Mesothelial cell of epicardium (in vitro differentiated cells): ENCODE measurements at regions not wholly inside any gene's neighbourhood (a gene's known extent, or its start where the extent isn't known, plus 50 kb on each side); places are given as distances from the start of the nearest gene placed in this dataset.
"Not testable (repeated sequence)": the region's sequence is repeated elsewhere in the genome, so short reads cannot be mapped to it uniquely, and the experiment has no call there.

ENCODE experiments used
- DNase-seq, 2 experiments: peaks; one replicate each; pipeline ENCODE4 v3.0.0; 2021; ENCODE audit warnings: low spot score in 2 of 2; ENCODE audit not compliant: unreplicated experiment in 2 of 2
- H3K27ac Mint-ChIP-seq: 2 replicates; pipeline ENCODE4 v1.8.0; 2021; ENCODE audit warnings: mixed read lengths
- H3K27me3 Mint-ChIP-seq: 2 replicates; pipeline ENCODE4 v1.8.0; 2021; ENCODE audit warnings: low read depth, mixed read lengths
- H3K36me3 Mint-ChIP-seq: 2 replicates; pipeline ENCODE4 v1.8.0; 2021; ENCODE audit warnings: mixed read lengths
- H3K4me1 Mint-ChIP-seq: 2 replicates; pipeline ENCODE4 v1.8.0; 2021; ENCODE audit warnings: mixed read lengths
- H3K4me3 Mint-ChIP-seq: 2 replicates; pipeline ENCODE4 v1.8.0; 2021; ENCODE audit warnings: mild to moderate bottlenecking, moderate library complexity, mixed read lengths
- H3K9me3 Mint-ChIP-seq: 2 replicates; pipeline ENCODE4 v1.8.0; 2021; ENCODE audit warnings: mixed read lengths
- CTCF ChIP-seq: fragments of 200-600 bp; sonication (generic); IDR thresholded peaks from one replicate; pipeline ENCODE4 v1.5.0; 2021; ENCODE audit warnings: antibody characterized with exemption; ENCODE audit not compliant: unreplicated experiment

- H3K27ac Mint-ChIP-seq: no peak overlapping the region
- H3K27me3 Mint-ChIP-seq: no peaks in the 10 kb centered on the region
- H3K9me3 Mint-ChIP-seq: no peaks in the 10 kb centered on the region
- TF ChIP-seq CTCF: no peak
- no peaks in the 10 kb centered on the region for H3K36me3 Mint-ChIP-seq
- no peak for DNase-seq
- H3K4me3 Mint-ChIP-seq: no peak overlapping the region
- peaks cover 5% of the 10 kb centered on the region for H3K4me1 Mint-ChIP-seq
Observed at GRCh38 chr3:101138817-101139216, 145.6 kb upstream of the ABI3BP start.

GRCh38 chr3:101134331-101134730 is 141.1 kb upstream of the ABI3BP start:
- TF ChIP-seq CTCF: no peak
- peaks cover 7% of the 10 kb centered on the region for H3K27me3 Mint-ChIP-seq
- DNase-seq: no peak
- no peak overlapping the region for H3K27ac Mint-ChIP-seq
- no peaks in the 10 kb centered on the region for H3K36me3 Mint-ChIP-seq
- peaks cover 4% of the 10 kb centered on the region for H3K9me3 Mint-ChIP-seq
- H3K4me3 Mint-ChIP-seq: no peak overlapping the region
- no peaks in the 10 kb centered on the region for H3K4me1 Mint-ChIP-seq

- DNase-seq: no peak
- no peaks in the 10 kb centered on the region for H3K36me3 Mint-ChIP-seq
- no peak overlapping the region for H3K4me3 Mint-ChIP-seq
- H3K4me1 Mint-ChIP-seq: no peaks in the 10 kb centered on the region
- no peak overlapping the region for H3K27ac Mint-ChIP-seq
- H3K9me3 Mint-ChIP-seq: peaks cover 4% of the 10 kb centered on the region
- peaks cover 8% of the 10 kb centered on the region for H3K27me3 Mint-ChIP-seq
- TF ChIP-seq CTCF: no peak
Observed at GRCh38 chr3:101133652-101134051, 140.4 kb upstream of the ABI3BP start.

- H3K4me3 Mint-ChIP-seq, DNase-seq, H3K27ac Mint-ChIP-seq, H3K36me3 Mint-ChIP-seq, H3K27me3 Mint-ChIP-seq, H3K9me3 Mint-ChIP-seq, H3K4me1 Mint-ChIP-seq: not testable (repeated sequence)
Observed at GRCh38 chr3:101133197-101133596, 140.0 kb upstream of the ABI3BP start.

GRCh38 chr3:101131767-101132166 is 138.5 kb upstream of the ABI3BP start:
- no peak overlapping the region for H3K27ac Mint-ChIP-seq
- peaks cover 4% of the 10 kb centered on the region for H3K9me3 Mint-ChIP-seq
- H3K4me1 Mint-ChIP-seq: no peaks in the 10 kb centered on the region
- no peak overlapping the region for H3K4me3 Mint-ChIP-seq
- TF ChIP-seq CTCF: no peak
- no peak for DNase-seq
- H3K27me3 Mint-ChIP-seq: peaks cover 18% of the 10 kb centered on the region
- no peaks in the 10 kb centered on the region for H3K36me3 Mint-ChIP-seq

GRCh38 chr3:101128786-101129185 is 135.6 kb upstream of the ABI3BP start:
- Mint-ChIP-seq H3K36me3 (no peaks in the 10 kb centered on the region), H3K9me3 (peaks cover 4% of the 10 kb centered on the region), H3K27me3 (peaks cover 30% of the 10 kb centered on the region), H3K4me1 (no peaks in the 10 kb centered on the region), H3K4me3 (no peak overlapping the region), H3K27ac (no peak overlapping the region)
- no peak for DNase-seq
- TF ChIP-seq CTCF: no peak
